Breast epithelium (tissue), 4 donors: ENCODE measurements at regions not wholly inside any gene's neighbourhood (a gene's known extent, or its start where the extent isn't known, plus 50 kb on each side); places are given as distances from the start of the nearest gene placed in this dataset.

Experiments used
- DNase-seq, 2 donors: peaks; one replicate each; pipeline ENCODE4 v3.0.0-alpha.2; 2019; ENCODE audit warnings: low spot score in 2 of 2
- H3K27ac ChIP-seq, 2 donors: fragments of 200-600 bp; sonication (generic) in 1 of 2; one replicate each; pipeline ENCODE4 v1.5.1; 2016 to 2019; ENCODE audit warnings: mild to moderate bottlenecking in 1 of 2
- H3K27me3 ChIP-seq, 2 donors: fragments of 200-600 bp; sonication (generic) in 1 of 2; one replicate each; pipeline versions ENCODE4 v1.5.1 to v1.6.0; 2017 to 2019; ENCODE audit warnings: control low read depth in 1 of 2, mild to moderate bottlenecking in 1 of 2
- H3K36me3 ChIP-seq: fragments of 200-600 bp; one replicate; pipeline ENCODE4 v1.5.1; 2019
- H3K4me1 ChIP-seq, 2 donors: fragments of 200-600 bp; sonication (generic); one replicate each; pipeline ENCODE4 v1.5.1; 2016 to 2019; ENCODE audit warnings: control low read depth in 1 of 2
- H3K4me3 ChIP-seq, 3 donors: fragments of 200-600 bp; sonication (generic); 1 replicate in 2 of 3; 2 replicates in 1 of 3; pipeline ENCODE4 v1.5.1; 2016 to 2019; ENCODE audit warnings: mild to moderate bottlenecking in 3 of 3, moderate library complexity in 2 of 3
- H3K9me3 ChIP-seq, 2 donors: fragments of 200-600 bp; sonication (generic) in 1 of 2; one replicate each; pipeline ENCODE4 v1.5.1; 2016 to 2019; ENCODE audit warnings: control low read depth in 1 of 2
- POLR2A ChIP-seq: fragments of 450-650 bp; IDR thresholded peaks from one replicate; pipeline ENCODE4 v1.6.1; 2016; ENCODE audit warnings: antibody characterized with exemption, mild to moderate bottlenecking, moderate library complexity
- POLR2AphosphoS5 ChIP-seq, 3 donors: sonication (generic); formaldehyde crosslinking; IDR thresholded peaks; one replicate each; pipeline ENCODE4 v1.6.1; 2017; ENCODE audit warnings: antibody characterized with exemption in 3 of 3
- intact Hi-C: fragments of 100-400 bp; cut with DNase I; formaldehyde crosslinking; loops from one replicate; pipeline ENCODE4 v1.15.1; 2023; ENCODE audit warnings: low total_unique reads
- TF ChIP-seq, protein P1 (sequence below), 3 donors: fragments of 450-650 bp; IDR thresholded peaks; one replicate each; pipeline ENCODE4 v1.5.1; 2016 to 2017; ENCODE audit warnings: antibody characterized with exemption in 3 of 3, mild to moderate bottlenecking in 3 of 3, moderate library complexity in 3 of 3

DNA sequence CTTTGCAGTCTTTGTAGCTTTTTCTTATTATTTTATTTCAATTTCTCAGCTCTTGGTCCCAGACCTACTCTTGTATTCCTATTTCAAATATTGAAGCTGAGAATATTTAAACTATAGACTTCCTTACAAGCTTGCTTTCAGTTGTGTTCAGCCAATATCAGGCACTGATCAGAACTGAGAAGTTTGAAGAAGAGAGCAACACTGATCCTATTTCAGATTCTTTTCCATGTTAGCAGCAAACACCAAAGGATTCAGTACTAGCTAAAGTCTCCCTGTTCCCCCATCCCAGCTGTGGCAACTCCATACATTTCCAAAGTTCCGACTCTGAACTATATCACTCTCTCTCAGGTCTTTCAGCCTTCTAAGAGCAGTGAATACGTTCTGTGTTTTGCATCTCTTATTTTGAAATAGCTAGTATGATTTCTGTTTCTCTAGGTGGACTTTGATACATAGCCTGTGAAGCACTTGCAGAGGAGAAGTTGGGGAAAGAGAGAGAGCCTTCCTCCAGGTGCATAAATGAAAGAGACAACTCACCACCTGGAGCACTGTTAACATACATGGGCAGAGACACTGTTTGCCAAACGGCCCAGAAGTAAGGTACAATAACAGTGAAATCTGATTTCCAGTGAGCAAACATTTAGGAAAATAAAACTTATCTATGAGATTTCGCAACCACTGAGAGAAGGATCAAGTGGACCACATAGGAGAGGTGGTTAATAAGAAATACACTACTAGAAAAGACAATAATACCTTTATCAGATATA, 135.0 kb upstream of the ZNF804A start:
- TF ChIP-seq POLR2AphosphoS5 (IDR thresholded peaks at IDR 0.05) (no peak), POLR2A (no peak)
- TF ChIP-seq, protein P1, sequence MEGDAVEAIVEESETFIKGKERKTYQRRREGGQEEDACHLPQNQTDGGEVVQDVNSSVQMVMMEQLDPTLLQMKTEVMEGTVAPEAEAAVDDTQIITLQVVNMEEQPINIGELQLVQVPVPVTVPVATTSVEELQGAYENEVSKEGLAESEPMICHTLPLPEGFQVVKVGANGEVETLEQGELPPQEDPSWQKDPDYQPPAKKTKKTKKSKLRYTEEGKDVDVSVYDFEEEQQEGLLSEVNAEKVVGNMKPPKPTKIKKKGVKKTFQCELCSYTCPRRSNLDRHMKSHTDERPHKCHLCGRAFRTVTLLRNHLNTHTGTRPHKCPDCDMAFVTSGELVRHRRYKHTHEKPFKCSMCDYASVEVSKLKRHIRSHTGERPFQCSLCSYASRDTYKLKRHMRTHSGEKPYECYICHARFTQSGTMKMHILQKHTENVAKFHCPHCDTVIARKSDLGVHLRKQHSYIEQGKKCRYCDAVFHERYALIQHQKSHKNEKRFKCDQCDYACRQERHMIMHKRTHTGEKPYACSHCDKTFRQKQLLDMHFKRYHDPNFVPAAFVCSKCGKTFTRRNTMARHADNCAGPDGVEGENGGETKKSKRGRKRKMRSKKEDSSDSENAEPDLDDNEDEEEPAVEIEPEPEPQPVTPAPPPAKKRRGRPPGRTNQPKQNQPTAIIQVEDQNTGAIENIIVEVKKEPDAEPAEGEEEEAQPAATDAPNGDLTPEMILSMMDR (IDR thresholded peaks at IDR 0.05) = no peak
- intact Hi-C loops = no loop called here

DNA sequence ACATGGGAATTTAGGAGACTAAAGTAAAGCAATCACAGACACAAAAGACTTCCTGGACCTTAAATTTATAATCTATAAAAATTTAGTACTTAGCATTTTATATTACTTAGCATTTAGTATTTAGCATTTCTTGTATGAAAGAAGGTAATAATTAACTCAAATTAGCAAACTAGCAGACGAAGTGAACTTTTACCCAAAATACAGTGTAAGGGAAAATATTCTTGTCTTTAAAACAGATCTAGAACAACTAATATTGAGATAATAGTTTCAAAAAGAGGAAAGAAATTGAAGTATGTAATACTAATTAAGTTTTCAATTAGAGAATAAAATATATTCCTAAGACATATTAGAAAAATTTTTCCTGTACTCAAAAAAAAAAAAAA, 134.5 kb upstream of the ZNF804A start:
- intact Hi-C loops = no loop called here
- Histone ChIP-seq H3K4me1 (no peaks in the 10 kb centered on the region), H3K27me3 (no peaks in the 10 kb centered on the region), H3K9me3 (no peaks in the 10 kb centered on the region), H3K27ac (no peak overlapping the region), H3K36me3 (no peaks in the 10 kb centered on the region), H3K4me3 (no peak overlapping the region)
- no peak for TF ChIP-seq POLR2AphosphoS5 (IDR thresholded peaks at IDR 0.05)
- TF ChIP-seq, protein P1 (IDR thresholded peaks at IDR 0.05) = no peak
- no peak for TF ChIP-seq POLR2A
- DNase-seq = no peak

More for the DNA sequence above, 135.0 kb upstream of the ZNF804A start:
- no peaks in the 10 kb centered on the region for H3K27me3 ChIP-seq
- no peak for DNase-seq
- no peak overlapping the region for H3K27ac ChIP-seq
- H3K9me3 ChIP-seq = no peaks in the 10 kb centered on the region
- no peak overlapping the region for H3K4me3 ChIP-seq
- no peaks in the 10 kb centered on the region for H3K4me1 ChIP-seq
- no peaks in the 10 kb centered on the region for H3K36me3 ChIP-seq

DNA sequence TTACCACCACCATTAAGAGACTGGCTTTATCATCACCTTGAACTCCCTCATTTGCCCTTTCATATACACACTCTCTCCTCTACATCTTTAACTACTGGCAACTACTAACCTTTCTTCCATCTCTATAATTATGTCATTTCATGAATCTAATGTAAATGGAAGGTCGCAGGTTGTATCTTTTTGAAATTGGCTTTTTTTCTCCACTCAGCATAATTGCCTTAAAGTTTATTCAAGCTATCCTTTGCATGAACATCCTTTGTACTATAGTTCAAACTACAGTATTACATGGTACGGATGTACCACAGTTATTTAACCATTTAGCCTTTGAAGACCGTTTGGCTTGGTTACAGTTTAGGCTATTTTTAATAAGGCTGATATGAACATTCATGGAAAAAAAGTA, 129.5 kb upstream of the ZNF804A start:
- Histone ChIP-seq H3K36me3 (no peaks in the 10 kb centered on the region), H3K4me3 (no peak overlapping the region), H3K27me3 (no peaks in the 10 kb centered on the region), H3K4me1 (no peaks in the 10 kb centered on the region), H3K27ac (no peak overlapping the region), H3K9me3 (no peaks in the 10 kb centered on the region)
- DNase-seq = no peak
- TF ChIP-seq, protein P1 (IDR thresholded peaks at IDR 0.05) = no peak
- TF ChIP-seq POLR2A (no peak), POLR2AphosphoS5 (IDR thresholded peaks at IDR 0.05) (no peak)
- intact Hi-C loops = no loop called here

DNA sequence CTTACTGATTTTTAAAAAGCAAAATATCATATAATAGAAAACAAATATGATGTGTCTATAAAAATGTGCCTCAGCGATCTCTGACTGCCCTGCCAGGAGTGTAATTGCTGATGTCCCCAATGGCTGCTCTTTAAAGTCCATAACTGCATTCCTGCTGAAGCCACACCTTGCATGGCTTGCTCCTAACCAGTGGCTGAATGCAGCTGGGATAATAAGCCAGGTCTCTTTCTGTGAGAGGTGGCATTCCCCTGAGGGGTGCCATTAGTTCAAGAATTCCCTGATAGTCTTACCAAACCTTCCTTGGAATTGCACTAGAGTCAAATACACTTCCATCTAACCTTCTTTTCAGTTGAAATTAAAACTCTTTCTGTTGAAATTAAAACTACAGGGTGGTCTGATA, 125.8 kb upstream of the ZNF804A start:
- no peak overlapping the region for H3K4me3 ChIP-seq
- H3K36me3 ChIP-seq = no peaks in the 10 kb centered on the region
- H3K9me3 ChIP-seq = no peaks in the 10 kb centered on the region
- no peaks in the 10 kb centered on the region for H3K27me3 ChIP-seq
- no peak for DNase-seq
- intact Hi-C loops = no loop called here
- H3K4me1 ChIP-seq = no peaks in the 10 kb centered on the region
- TF ChIP-seq POLR2AphosphoS5 (IDR thresholded peaks at IDR 0.05) (no peak), POLR2A (no peak)
- TF ChIP-seq, protein P1 (IDR thresholded peaks at IDR 0.05) = no peak
- no peak overlapping the region for H3K27ac ChIP-seq

DNA sequence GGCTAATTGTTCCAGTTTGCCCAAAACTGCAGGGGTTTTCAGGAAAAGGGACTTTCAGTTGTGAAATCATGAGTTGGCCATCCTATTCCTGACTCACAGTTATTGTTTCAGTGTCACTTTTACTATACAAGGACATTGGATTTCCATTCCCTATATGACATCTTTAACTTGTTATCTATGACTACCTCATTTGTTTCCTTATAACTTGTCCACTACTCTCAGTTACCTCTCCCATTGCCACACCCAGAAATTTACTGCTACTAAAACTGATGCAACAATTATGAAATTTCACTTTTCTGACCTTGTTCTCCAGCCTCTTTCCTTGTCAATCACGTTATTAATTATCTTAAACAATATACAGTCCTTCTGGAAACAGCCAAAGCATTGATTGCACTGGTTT, 116.5 kb upstream of the ZNF804A start:
- Histone ChIP-seq H3K4me3 (no peak overlapping the region), H3K4me1 (no peaks in the 10 kb centered on the region), H3K27ac (no peak overlapping the region), H3K9me3 (no peaks in the 10 kb centered on the region), H3K36me3 (no peaks in the 10 kb centered on the region), H3K27me3 (no peaks in the 10 kb centered on the region)
- intact Hi-C loops = no loop called here
- TF ChIP-seq POLR2AphosphoS5 (IDR thresholded peaks at IDR 0.05) (no peak), POLR2A (no peak)
- TF ChIP-seq, protein P1 (IDR thresholded peaks at IDR 0.05) = no peak
- DNase-seq = no peak
